CD14-positive monocyte (primary cell): ENCODE measurements at regions not wholly inside any gene's neighbourhood (a gene's known extent, or its start where the extent isn't known, plus 50 kb on each side); places are given as distances from the start of the nearest gene placed in this dataset.
A peak's percentile ranks its signal among the peaks of the same experiment; 100 is the strongest.

Experiments
- DNase-seq, 3 donors: peaks; one replicate each; pipeline ENCODE4 v3.0.0-alpha.2; 2011 to 2022
- H2AFZ ChIP-seq: 2 replicates; pipeline ENCODE4 v1.6.0; 2012; ENCODE audit warnings: mild to moderate bottlenecking, low read depth, low read length, inconsistent platforms; ENCODE audit not compliant: insufficient read depth, poor library complexity, severe bottlenecking
- H3K27ac ChIP-seq, 2 donors: 1 replicate in 1 of 2; 2 replicates in 1 of 2; pipeline ENCODE4 v1.5.1; 2012 to 2013; ENCODE audit warnings: low read length in 2 of 2, control low read depth in 1 of 2, inconsistent platforms in 1 of 2, low read depth in 1 of 2, mild to moderate bottlenecking in 1 of 2
- H3K27me3 ChIP-seq, 2 donors: one replicate each; pipeline versions ENCODE4 v1.6.0 to v1.6.1; 2011 to 2013; ENCODE audit warnings: low read length in 2 of 2; ENCODE audit not compliant: control insufficient read depth in 2 of 2, insufficient read depth in 2 of 2
- H3K36me3 ChIP-seq, 2 donors: replicated peaks in 1 of 2; 1 replicate in 1 of 2; 2 replicates in 1 of 2; pipeline versions ENCODE4 v1.5.1 to v1.6.1; 2012 to 2013; ENCODE audit warnings: low read length in 2 of 2, control low read depth in 1 of 2, inconsistent platforms in 1 of 2, mild to moderate bottlenecking in 1 of 2; ENCODE audit not compliant: insufficient read depth in 2 of 2, control insufficient read depth in 1 of 2
- H3K4me1 ChIP-seq, 2 donors: 1 replicate in 1 of 2; 2 replicates in 1 of 2; pipeline versions ENCODE4 v1.5.1 to v1.6.1; 2012 to 2013; ENCODE audit warnings: low read length in 2 of 2, control low read depth in 1 of 2, inconsistent platforms in 1 of 2, mild to moderate bottlenecking in 1 of 2, moderate library complexity in 1 of 2; ENCODE audit not compliant: insufficient read depth in 2 of 2, control insufficient read depth in 1 of 2
- H3K4me2 ChIP-seq: replicated peaks from 2 replicates; pipeline ENCODE3; 2012; ENCODE audit warnings: low read length, moderate library complexity, mild to moderate bottlenecking; ENCODE audit not compliant: poor library complexity, severe bottlenecking; ENCODE audit errors: extremely low read depth
- H3K4me3 ChIP-seq, 3 experiments: fragments of 200-600 bp in 1 of 3; sonication (generic) in 1 of 3; replicated peaks in 1 of 3; 1 replicate in 2 of 3; 2 replicates in 1 of 3; pipeline ENCODE4 v1.5.1; 2011 to 2013; ENCODE audit warnings: low read length in 3 of 3, mild to moderate bottlenecking in 3 of 3, control low read depth in 2 of 3, low read depth in 2 of 3, inconsistent platforms in 1 of 3, moderate library complexity in 1 of 3
- H3K79me2 ChIP-seq: 2 replicates; pipeline ENCODE4 v1.6.0; 2012; ENCODE audit warnings: mild to moderate bottlenecking, control low read depth, inconsistent platforms, low read length, moderate library complexity; ENCODE audit not compliant: insufficient read depth
- H3K9ac ChIP-seq: 2 replicates; pipeline ENCODE4 v1.6.0; 2017; ENCODE audit warnings: low read length, mild to moderate bottlenecking; ENCODE audit not compliant: insufficient read depth, poor library complexity, severe bottlenecking
- H3K9me3 ChIP-seq, 2 donors: replicated peaks in 1 of 2; 1 replicate in 1 of 2; 2 replicates in 1 of 2; pipeline versions ENCODE4 v1.5.1 to v1.6.1; 2012 to 2013; ENCODE audit warnings: low read length in 2 of 2, control low read depth in 1 of 2; ENCODE audit not compliant: control insufficient read depth in 1 of 2, insufficient read depth in 1 of 2
- H4K20me1 ChIP-seq: 2 replicates; pipeline ENCODE4 v1.6.0; 2012; ENCODE audit warnings: mild to moderate bottlenecking, low read length, control low read depth, moderate library complexity; ENCODE audit not compliant: insufficient read depth
- H3K27ac Mint-ChIP-seq, 7 donors: one replicate each; pipeline ENCODE4 v1.8.0; 2020; ENCODE audit warnings: mild to moderate bottlenecking in 7 of 7, mixed read lengths in 7 of 7, moderate library complexity in 6 of 7, inconsistent platforms in 2 of 7
- H3K27me3 Mint-ChIP-seq, 3 donors: one replicate each; pipeline ENCODE4 v1.8.0; 2021 to 2022; ENCODE audit warnings: low read depth in 3 of 3, mild to moderate bottlenecking in 3 of 3, mixed read lengths in 3 of 3, moderate library complexity in 3 of 3, inconsistent platforms in 1 of 3
- H3K36me3 Mint-ChIP-seq, 2 donors: one replicate each; pipeline ENCODE4 v1.8.0; 2020; ENCODE audit warnings: mixed read lengths in 2 of 2, inconsistent platforms in 1 of 2, mild to moderate bottlenecking in 1 of 2
- H3K4me1 Mint-ChIP-seq: one replicate; pipeline ENCODE4 v1.8.0; 2020; ENCODE audit warnings: mild to moderate bottlenecking, mixed read lengths
- H3K4me3 Mint-ChIP-seq, 2 donors: one replicate each; pipeline ENCODE4 v1.8.0; 2020; ENCODE audit warnings: mild to moderate bottlenecking in 2 of 2, mixed read lengths in 2 of 2, moderate library complexity in 1 of 2
- H3K9me3 Mint-ChIP-seq, 7 donors: one replicate each; pipeline ENCODE4 v1.8.0; 2020 to 2022; ENCODE audit warnings: mixed read lengths in 7 of 7, mild to moderate bottlenecking in 6 of 7, moderate library complexity in 6 of 7, inconsistent platforms in 2 of 7
- WGBS: methylation state at CpG from one replicate; pipeline ENCODE4 v1.1.5; 2013; ENCODE audit warnings: missing lambda C conversion rate; ENCODE audit not compliant: insufficient coverage; 5-methylcytosine and 5-hydroxymethylcytosine counted together
- intact Hi-C, 2 donors: fragments of 100-400 bp; cut with micrococcal nuclease; formaldehyde crosslinking; loops; one replicate each; pipeline versions ENCODE4 v1.15.0 to v1.15.1; 2023
- TF ChIP-seq, protein P1 (sequence below): fragments of 200-600 bp; IDR thresholded peaks from one replicate; pipeline ENCODE4 v1.8.0; 2022; ENCODE audit warnings: antibody characterized with exemption, mild to moderate bottlenecking

GRCh38 chr13:31063772-31064171 is 97.9 kb downstream of the HSPH1 start:
- Histone ChIP-seq H2AFZ (no peak overlapping the region), H3K36me3 (no peaks in the 10 kb centered on the region), H3K9me3 (no peaks in the 10 kb centered on the region), H3K79me2 (no peaks in the 10 kb centered on the region), H3K4me1 (no peaks in the 10 kb centered on the region), H3K27ac (no peak overlapping the region), H3K27me3 (no peaks in the 10 kb centered on the region), H3K4me2 (no peak overlapping the region), H3K4me3 (no peak overlapping the region), H3K9ac (no peak overlapping the region), H4K20me1 (no peaks in the 10 kb centered on the region)
- H3K36me3 Mint-ChIP-seq = no peaks in the 10 kb centered on the region
- no peak for DNase-seq
- TF ChIP-seq, protein P1, sequence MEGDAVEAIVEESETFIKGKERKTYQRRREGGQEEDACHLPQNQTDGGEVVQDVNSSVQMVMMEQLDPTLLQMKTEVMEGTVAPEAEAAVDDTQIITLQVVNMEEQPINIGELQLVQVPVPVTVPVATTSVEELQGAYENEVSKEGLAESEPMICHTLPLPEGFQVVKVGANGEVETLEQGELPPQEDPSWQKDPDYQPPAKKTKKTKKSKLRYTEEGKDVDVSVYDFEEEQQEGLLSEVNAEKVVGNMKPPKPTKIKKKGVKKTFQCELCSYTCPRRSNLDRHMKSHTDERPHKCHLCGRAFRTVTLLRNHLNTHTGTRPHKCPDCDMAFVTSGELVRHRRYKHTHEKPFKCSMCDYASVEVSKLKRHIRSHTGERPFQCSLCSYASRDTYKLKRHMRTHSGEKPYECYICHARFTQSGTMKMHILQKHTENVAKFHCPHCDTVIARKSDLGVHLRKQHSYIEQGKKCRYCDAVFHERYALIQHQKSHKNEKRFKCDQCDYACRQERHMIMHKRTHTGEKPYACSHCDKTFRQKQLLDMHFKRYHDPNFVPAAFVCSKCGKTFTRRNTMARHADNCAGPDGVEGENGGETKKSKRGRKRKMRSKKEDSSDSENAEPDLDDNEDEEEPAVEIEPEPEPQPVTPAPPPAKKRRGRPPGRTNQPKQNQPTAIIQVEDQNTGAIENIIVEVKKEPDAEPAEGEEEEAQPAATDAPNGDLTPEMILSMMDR = no peak
- H3K9me3 Mint-ChIP-seq = peaks cover 0 to 4% (median 2%) of the 10 kb centered on the region in 7 donors
- no peak overlapping the region for H3K27ac Mint-ChIP-seq
- WGBS = no CpG with 5 or more reads among the region's 1 CpG
- H3K4me3 Mint-ChIP-seq = peak overlapping the region in 1 of 2 donors; percentile 29
- H3K27me3 Mint-ChIP-seq = peaks cover 3 to 14% (median 4%) of the 10 kb centered on the region in 3 donors
- H3K4me1 Mint-ChIP-seq = no peaks in the 10 kb centered on the region
- intact Hi-C loops = no loop called here

DNA sequence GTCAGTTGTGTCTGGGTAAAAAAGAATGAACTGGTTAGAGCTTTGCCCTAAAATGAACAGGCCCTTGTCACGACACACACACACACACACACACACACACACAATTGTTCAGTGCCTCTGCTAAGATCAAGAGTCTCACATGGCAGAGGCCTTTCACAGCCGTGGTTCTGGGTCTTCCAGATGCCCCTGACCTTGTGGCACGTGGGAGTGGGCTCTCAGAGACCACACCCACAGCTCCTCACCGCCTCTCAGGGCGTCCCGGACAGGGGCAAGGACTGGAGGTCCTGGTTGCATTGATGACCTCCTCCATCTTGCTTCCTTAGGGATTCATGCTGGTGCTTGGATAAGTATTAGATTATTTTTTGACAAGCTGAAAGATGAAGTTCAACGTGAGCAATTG is 101.0 kb downstream of the HSPH1 start:
- H3K9ac ChIP-seq = no peak overlapping the region
- DNase-seq = no peak
- 91% methylated on average over 6 of the region's 7 CpGs for WGBS
- H3K9me3 ChIP-seq = no peaks in the 10 kb centered on the region
- TF ChIP-seq, protein P1 = no peak
- H3K36me3 ChIP-seq = no peaks in the 10 kb centered on the region
- Mint-ChIP-seq H3K4me1 (no peaks in the 10 kb centered on the region), H3K36me3 (no peaks in the 10 kb centered on the region), H3K27ac (peak overlapping the region in 1 of 7 donors; percentile 45), H3K27me3 (peaks cover 0 to 8% (median 5%) of the 10 kb centered on the region in 3 donors), H3K4me3 (no peak overlapping the region), H3K9me3 (peaks cover 0 to 4% (median 2%) of the 10 kb centered on the region in 7 donors)
- no peaks in the 10 kb centered on the region for H3K79me2 ChIP-seq
- no peak overlapping the region for H3K4me2 ChIP-seq
- H3K4me1 ChIP-seq = no peaks in the 10 kb centered on the region
- no peaks in the 10 kb centered on the region for H4K20me1 ChIP-seq
- intact Hi-C loops = no loop called here
- H2AFZ ChIP-seq = no peak overlapping the region
- H3K27ac ChIP-seq = no peak overlapping the region
- H3K27me3 ChIP-seq = no peaks in the 10 kb centered on the region
- no peak overlapping the region for H3K4me3 ChIP-seq
